PC-9 (cell line): ENCODE measurements at regions not wholly inside any gene's neighbourhood (a gene's known extent, or its start where the extent isn't known, plus 50 kb on each side); places are given as distances from the start of the nearest gene placed in this dataset.

Experiments
- EZH2 ChIP-seq: fragments of 200-600 bp; sonication (generic); IDR thresholded peaks from 2 replicates; pipeline ENCODE4 v1.8.0; 2017; ENCODE audit warnings: antibody characterized with exemption, low read depth
- TF ChIP-seq, protein P1 (sequence below): fragments of 200-600 bp; sonication (generic); conservative IDR thresholded peaks from 2 replicates; pipeline ENCODE4 v1.6.1; 2017; ENCODE audit warnings: mixed run types, antibody characterized with exemption, mild to moderate bottlenecking, moderate library complexity

DNA sequence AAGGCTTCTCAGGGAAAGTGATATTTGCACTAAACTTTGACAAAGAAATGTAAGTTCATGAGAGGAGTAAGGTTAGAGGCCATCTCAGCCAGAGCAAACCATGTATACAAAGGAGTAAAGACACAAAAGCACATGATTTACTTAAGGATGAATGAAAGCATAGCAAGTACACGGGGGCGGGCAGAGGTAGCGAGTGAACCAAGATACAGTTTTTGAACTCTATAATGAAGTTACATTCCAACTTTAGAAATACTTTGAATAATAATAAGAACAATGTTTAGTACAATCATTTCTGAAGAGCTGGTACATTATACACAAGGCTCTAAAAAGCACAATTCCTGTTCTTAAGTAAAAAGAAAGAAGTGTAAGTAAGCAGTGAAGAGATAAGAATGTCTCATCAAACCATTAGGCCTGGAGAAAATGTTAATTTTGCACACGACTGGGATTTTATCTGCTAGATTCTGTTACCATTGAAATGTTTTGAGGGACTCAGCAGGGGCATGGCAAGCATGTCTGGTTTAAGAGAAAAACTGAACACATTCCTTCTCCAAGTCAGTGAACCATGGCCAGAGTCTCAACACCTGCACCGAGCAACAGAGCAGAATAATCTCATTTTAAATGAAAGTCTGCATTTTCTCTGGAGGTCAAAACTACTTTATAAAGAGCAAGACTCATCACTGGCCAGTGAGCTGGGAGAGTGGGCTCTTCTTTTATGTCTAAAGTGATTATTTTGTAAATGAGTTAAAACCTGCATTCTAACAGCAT lies 147.6 kb upstream of the TRPM3 start:
- no peak for TF ChIP-seq EZH2
- TF ChIP-seq, protein P1, sequence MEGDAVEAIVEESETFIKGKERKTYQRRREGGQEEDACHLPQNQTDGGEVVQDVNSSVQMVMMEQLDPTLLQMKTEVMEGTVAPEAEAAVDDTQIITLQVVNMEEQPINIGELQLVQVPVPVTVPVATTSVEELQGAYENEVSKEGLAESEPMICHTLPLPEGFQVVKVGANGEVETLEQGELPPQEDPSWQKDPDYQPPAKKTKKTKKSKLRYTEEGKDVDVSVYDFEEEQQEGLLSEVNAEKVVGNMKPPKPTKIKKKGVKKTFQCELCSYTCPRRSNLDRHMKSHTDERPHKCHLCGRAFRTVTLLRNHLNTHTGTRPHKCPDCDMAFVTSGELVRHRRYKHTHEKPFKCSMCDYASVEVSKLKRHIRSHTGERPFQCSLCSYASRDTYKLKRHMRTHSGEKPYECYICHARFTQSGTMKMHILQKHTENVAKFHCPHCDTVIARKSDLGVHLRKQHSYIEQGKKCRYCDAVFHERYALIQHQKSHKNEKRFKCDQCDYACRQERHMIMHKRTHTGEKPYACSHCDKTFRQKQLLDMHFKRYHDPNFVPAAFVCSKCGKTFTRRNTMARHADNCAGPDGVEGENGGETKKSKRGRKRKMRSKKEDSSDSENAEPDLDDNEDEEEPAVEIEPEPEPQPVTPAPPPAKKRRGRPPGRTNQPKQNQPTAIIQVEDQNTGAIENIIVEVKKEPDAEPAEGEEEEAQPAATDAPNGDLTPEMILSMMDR: no peak
